NCI-H187 (cell line): ENCODE measurements at regions not wholly inside any gene's neighbourhood (a gene's known extent, or its start where the extent isn't known, plus 50 kb on each side); places are given as distances from the start of the nearest gene placed in this dataset.

Experiments
- DNase-seq, 2 experiments: peaks; one replicate each; lab custom pipeline; 2025; lab: John Stamatoyannopoulos, UW

GRCh38 chr9:12539580-12539975, 153.6 kb upstream of the TYRP1 start:
- DNase-seq = no peak

DNA sequence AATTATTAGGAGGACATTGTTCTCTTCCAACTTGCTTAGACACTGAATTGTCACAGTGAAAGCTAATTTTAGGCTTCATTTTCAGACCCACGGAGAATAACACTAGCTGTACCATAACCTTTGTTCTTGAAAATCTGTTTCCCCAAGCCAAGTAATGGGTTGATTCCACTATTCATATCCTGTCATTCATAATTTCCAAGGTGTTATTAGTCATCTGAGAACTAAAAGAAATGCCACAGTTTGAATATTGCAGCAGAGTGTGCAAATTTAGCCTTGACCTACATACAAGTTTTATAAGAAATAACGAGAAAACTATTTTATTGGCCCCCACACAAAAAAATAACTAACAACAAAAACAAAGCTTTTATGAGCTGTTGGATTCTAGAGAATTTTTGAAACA, 148.5 kb upstream of the TYRP1 start:
- DNase-seq = no peak

DNA sequence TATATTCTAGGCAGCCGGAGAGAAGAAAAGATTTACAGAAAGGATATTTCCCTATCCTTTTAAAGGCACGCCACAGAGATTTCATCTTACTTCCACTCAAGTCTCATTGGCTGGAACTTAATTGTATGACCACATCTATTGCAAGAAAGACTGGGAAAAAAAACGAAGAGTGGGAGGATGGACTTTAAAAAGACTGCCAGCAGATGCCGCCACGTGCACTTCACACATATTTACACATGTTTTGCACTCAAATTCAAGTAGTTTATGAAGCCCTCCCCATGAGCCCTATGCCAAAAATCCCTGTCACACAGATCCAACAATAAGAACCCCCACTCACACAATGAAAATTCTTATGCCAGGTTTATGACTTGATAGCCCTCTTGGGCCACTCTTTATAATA, 138.5 kb upstream of the TYRP1 start:
- DNase-seq = no peak

- no peak for DNase-seq
Observed at GRCh38 chr9:12566404-12567090, 126.6 kb upstream of the TYRP1 start.

- DNase-seq = no peak
Observed at GRCh38 chr9:12584656-12585522, 108.3 kb upstream of the TYRP1 start.

GRCh38 chr9:12595400-12595799, 97.8 kb upstream of the TYRP1 start:
- no peak for DNase-seq

GRCh38 chr9:12604164-12604821, 88.9 kb upstream of the TYRP1 start:
- DNase-seq = no peak

DNA sequence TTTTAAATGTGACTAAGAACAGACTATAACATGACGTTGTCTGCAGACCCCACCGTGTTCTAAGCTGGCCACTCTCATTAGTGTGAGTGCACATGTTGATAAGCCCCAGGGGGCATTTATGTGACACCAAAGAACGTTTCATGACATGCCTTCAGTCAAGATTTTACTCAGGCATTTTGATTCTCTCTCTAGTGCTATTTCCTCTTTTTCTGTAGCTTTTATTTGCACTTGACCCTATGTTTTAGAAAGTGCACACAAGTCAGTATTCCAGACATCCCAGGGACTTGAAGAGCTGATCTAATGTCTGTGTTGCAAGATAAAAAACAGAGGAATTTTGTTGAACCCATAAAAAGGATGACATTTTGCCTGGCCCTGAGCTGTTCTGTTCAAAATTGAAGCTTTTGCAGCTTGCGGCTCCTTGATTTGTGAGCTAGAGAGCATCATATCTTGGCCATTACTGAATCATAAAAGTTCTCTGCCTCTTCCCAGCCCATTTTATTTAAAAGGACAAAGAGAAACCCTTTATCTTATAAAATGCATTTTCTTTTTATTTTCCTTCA, 80.9 kb upstream of the TYRP1 start:
- DNase-seq = no peak

DNA sequence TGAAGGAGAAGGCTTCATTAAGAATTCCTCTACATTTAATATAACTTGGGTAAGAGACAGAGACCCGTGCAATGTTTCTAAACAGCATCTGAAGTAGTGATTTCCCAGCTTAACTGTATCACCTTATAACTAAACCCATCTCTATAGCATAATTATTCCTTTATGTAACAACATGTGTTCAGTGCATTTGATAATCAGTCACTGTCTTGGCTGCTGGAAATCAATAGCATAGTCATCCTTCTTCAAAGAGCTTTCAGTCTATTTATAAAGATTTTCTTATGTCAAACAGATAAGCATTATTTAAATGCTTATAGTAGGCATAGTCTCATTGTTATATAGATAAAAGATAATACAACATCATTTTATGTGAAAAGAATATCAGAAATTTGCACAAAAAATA, 80.1 kb upstream of the TYRP1 start:
- no peak for DNase-seq

DNA sequence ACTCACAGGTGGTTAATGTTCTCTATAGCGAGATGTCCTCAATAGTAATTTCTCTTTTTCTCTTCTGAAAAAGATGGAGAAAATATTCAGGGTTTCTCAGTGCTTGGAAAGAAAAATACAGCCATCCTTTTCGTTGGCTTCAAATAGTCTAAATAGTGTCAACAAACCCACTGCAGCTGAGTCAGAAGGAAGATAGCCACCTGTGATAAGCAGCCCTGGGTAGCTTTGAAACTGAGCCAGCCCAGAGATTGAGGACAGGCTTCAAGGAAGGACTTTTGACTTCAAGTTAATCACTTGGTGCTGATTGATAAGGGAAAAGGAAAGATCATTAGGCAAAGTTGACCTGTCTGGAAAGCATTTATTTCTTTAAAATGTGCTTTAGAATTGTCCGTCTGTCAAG, 78.7 kb upstream of the TYRP1 start:
- DNase-seq = no peak

DNA sequence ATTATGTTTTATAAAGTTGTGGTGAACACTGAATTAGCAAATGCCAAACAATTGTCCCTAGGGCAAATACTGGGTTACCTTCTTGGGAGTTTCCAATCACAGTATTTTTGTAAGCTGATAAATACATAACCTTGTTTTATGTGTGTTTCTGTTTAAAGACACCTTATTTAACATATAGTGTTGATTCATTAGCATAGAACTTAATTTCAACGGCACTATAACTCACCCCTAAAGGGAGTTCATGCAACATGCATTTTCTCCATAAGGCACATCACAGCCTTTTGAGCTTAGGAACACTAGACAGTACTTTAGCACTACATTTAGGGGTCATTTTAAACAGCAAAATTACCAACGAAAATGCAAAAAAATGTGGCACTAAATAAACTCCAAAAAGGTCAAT, 74.2 kb upstream of the TYRP1 start:
- no peak for DNase-seq

DNA sequence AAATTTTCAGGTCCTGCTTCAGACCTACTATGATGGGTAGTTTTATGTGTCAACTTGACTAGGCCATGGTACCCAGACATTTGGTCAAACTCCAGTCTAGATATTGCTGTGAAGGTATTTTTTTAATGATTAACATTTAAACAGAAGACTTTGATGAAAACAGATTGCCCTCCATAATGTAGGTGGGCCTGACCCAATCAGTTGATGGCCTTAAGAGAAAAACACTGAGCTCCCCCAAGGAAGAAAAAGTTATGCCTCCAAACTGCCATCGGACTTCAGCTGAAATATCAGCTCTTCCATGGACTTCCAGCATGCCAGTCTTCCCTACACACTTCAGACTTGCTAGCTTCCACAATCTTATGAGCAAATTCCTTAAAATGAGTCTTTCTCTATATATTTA, 67.3 kb upstream of the TYRP1 start:
- DNase-seq = no peak

DNA sequence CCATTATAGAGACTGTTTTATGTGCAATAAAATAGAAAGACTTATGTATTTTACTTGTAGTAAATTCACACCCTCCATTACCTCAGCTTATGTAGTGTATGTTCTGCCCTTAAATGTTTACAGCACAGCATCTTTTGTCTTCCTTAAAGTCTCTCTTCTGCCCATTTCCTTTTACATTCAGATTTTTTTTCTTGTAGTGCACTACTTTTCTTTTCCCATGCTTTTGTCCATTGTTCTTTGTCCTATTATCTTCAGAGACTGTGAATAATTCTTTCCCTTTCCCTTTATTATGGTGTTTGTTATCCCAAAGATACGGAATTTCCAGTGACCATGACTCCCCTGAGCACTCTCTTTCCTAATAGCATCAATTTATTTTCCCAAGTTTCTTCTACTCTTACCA, 66.1 kb upstream of the TYRP1 start:
- no peak for DNase-seq

GRCh38 chr9:12628546-12628945, 64.6 kb upstream of the TYRP1 start:
- no peak for DNase-seq

DNA sequence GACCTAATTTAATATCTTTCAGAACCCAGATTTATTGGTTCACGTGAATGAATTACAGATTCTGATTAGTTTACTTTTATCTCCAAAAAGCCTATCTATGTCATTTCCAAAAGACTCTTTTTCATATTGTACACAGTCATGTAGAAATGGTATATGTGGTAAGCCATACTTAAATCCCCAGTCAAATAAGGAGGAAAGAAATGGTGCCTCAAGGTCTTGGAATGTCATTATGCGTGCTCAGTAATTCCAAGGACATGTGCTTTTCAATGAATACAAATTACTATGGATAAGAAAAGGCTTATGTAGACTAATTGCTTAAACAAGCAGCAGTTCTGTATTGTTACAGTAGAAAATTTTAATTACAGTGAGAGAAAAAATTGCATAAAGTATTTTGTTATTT, 64.1 kb upstream of the TYRP1 start:
- no peak for DNase-seq

- DNase-seq = no peak
Observed at GRCh38 chr9:12631866-12632265, 61.3 kb upstream of the TYRP1 start.

DNA sequence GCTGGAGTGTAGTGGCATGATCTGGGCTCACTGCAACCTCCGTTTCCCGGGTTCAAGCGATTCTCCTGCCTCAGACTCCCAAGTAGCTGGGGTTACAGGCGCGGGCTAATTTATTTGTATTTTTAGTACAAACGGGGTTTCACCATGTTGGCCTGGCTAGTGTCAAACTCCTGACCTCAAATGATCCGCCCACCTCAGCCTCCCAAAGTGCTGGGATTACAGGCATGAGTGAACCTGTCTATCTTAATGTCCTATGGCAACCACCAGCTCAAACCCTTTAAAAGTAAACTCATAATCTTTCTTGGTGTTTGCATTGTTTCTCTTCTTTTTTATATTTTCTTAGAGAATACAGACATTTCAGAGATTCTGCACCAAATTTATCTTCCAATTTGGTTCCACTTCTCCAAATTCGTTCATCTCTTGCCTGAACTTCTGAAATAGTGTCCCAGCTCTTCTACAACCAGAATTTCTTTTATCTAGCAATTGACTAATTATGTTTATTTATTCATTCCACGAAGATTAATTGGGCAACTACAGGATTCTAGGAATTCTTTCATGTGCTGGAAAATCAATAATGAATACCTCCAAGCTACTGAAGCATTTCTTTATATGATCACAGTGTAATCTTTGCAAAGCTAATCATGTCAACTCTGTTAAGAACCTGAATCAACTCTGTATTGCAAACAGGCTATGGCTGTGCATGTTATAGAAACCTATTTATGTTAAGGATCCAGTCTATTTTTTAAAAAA, 60.0 kb upstream of the TYRP1 start:
- DNase-seq = no peak

- no peak for DNase-seq
Observed at GRCh38 chr9:12640016-12640587, 53.1 kb upstream of the TYRP1 start.

DNA sequence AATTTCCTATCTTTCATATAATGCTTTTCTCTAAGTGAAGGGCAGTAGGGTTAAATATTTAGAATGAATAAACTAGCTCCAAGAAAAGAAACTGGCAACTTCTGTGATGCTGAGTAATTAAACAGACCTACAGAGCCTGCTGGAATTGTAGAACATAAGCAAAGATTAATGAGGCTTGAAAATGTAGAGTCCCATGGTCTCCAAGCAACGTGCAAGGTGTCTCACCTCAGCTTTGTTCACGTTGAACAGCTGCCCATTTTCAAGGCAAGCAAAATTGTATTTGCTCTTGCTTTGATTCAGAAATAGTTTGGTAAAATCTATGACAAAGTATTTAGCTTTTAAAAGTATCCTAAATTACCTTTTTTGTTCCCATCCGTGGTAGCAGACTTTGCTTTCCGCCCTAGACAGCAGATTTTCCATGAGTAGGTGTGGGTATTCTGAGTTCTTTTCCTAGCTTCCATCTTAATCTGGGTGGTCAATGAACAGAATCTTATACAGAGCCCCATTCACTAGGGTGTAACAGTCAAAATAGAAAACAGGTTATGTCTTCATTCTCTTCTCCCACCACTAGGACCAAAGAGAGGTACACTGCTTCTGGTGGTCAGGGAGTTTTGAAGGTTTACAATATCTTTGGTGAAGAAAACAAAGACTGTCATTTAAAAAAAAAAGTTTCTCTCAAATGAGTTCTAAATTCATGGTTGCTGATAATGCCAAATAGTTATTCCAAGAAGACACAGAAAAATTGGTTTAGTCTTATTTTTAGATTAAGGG, 52.1 kb upstream of the TYRP1 start:
- no peak for DNase-seq
